HEK293 (cell line): ENCODE measurements at regions not wholly inside any gene's neighbourhood (a gene's known extent, or its start where the extent isn't known, plus 50 kb on each side); places are given as distances from the start of the nearest gene placed in this dataset.

Experiments
- GLIS1 ChIP-seq: fragments of 450-650 bp; formaldehyde crosslinking; IDR thresholded peaks from 2 replicates; pipeline ENCODE4 v1.5.1; 2016; ENCODE audit warnings: missing biosample characterization, missing genetic modification characterization
- ZNF24 ChIP-seq: fragments of 450-650 bp; formaldehyde crosslinking; IDR thresholded peaks from 2 replicates; pipeline ENCODE4 v1.5.1; 2016; ENCODE audit warnings: missing biosample characterization, missing genetic modification characterization
- ZNF404 ChIP-seq: fragments of 450-650 bp; formaldehyde crosslinking; IDR thresholded peaks from 2 replicates; pipeline ENCODE4 v1.5.1; 2017; ENCODE audit warnings: missing biosample characterization, missing genetic modification characterization
- ZNF514 ChIP-seq: fragments of 450-650 bp; formaldehyde crosslinking; IDR thresholded peaks from 2 replicates; pipeline ENCODE4 v1.5.1; 2016; ENCODE audit warnings: missing biosample characterization, missing genetic modification characterization
- TF ChIP-seq, protein P1 (sequence below): fragments of 450-650 bp; formaldehyde crosslinking; IDR thresholded peaks from 2 replicates; pipeline ENCODE4 v1.5.1; 2016; ENCODE audit warnings: missing biosample characterization, missing genetic modification characterization
- TF ChIP-seq, protein P2 (sequence below): fragments of 450-650 bp; formaldehyde crosslinking; IDR thresholded peaks from 2 replicates; pipeline ENCODE4 v1.5.1; 2017; ENCODE audit warnings: missing biosample characterization, missing genetic modification characterization
- TF ChIP-seq, protein P3 (sequence below): fragments of 450-650 bp; formaldehyde crosslinking; IDR thresholded peaks from 2 replicates; pipeline ENCODE4 v1.5.1; 2016; ENCODE audit warnings: missing biosample characterization, missing genetic modification characterization

DNA sequence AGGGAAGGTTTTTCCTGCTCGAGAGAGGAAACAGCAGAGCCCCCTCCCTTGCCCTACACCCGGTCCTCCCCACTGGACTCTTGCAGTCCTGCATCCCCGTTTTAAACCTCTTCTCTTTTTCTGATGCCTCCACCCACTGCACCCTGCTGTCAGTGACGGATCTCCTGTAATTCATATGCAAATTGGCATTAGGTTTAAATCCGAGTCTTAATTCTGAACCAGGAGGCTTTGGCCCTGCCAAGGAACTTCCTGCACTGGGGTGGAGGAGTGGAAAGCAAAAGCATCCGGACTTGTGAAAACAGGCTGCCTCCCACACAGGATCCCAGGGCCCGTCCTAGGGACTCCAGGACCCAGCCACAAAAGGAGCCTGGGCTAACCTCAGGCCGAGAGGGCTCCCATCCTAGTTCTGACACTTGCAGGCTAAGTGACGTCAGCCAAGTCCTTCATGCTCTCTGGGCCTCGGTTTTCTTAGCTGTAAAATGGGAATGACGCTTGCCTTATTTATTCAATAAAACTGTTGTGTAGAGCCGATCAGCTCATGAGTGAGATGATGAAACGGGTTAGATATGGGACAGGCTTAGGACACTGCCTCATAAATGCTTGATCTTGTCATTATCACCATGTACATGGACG is 613.3 kb downstream of the AJAP1 start:
- TF ChIP-seq GLIS1 (no peak), ZNF404 (no peak), ZNF514 (tag by site-specific recombination) (no peak), ZNF24 (no peak)
- TF ChIP-seq, protein P1, sequence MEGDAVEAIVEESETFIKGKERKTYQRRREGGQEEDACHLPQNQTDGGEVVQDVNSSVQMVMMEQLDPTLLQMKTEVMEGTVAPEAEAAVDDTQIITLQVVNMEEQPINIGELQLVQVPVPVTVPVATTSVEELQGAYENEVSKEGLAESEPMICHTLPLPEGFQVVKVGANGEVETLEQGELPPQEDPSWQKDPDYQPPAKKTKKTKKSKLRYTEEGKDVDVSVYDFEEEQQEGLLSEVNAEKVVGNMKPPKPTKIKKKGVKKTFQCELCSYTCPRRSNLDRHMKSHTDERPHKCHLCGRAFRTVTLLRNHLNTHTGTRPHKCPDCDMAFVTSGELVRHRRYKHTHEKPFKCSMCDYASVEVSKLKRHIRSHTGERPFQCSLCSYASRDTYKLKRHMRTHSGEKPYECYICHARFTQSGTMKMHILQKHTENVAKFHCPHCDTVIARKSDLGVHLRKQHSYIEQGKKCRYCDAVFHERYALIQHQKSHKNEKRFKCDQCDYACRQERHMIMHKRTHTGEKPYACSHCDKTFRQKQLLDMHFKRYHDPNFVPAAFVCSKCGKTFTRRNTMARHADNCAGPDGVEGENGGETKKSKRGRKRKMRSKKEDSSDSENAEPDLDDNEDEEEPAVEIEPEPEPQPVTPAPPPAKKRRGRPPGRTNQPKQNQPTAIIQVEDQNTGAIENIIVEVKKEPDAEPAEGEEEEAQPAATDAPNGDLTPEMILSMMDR (tag by site-specific recombination) = no peak
- TF ChIP-seq, protein P2, sequence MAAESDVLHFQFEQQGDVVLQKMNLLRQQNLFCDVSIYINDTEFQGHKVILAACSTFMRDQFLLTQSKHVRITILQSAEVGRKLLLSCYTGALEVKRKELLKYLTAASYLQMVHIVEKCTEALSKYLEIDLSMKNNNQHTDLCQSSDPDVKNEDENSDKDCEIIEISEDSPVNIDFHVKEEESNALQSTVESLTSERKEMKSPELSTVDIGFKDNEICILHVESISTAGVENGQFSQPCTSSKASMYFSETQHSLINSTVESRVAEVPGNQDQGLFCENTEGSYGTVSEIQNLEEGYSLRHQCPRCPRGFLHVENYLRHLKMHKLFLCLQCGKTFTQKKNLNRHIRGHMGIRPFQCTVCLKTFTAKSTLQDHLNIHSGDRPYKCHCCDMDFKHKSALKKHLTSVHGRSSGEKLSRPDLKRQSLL (tag by site-specific recombination) = no peak
- TF ChIP-seq, protein P3, sequence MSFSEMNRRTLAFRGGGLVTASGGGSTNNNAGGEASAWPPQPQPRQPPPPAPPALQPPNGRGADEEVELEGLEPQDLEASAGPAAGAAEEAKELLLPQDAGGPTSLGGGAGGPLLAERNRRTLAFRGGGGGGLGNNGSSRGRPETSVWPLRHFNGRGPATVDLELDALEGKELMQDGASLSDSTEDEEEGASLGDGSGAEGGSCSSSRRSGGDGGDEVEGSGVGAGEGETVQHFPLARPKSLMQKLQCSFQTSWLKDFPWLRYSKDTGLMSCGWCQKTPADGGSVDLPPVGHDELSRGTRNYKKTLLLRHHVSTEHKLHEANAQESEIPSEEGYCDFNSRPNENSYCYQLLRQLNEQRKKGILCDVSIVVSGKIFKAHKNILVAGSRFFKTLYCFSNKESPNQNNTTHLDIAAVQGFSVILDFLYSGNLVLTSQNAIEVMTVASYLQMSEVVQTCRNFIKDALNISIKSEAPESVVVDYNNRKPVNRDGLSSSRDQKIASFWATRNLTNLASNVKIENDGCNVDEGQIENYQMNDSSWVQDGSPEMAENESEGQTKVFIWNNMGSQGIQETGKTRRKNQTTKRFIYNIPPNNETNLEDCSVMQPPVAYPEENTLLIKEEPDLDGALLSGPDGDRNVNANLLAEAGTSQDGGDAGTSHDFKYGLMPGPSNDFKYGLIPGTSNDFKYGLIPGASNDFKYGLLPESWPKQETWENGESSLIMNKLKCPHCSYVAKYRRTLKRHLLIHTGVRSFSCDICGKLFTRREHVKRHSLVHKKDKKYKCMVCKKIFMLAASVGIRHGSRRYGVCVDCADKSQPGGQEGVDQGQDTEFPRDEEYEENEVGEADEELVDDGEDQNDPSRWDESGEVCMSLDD = no peak
